Esophagus muscularis mucosa (tissue), 4 donors: ENCODE measurements at regions not wholly inside any gene's neighbourhood (a gene's known extent, or its start where the extent isn't known, plus 50 kb on each side); places are given as distances from the start of the nearest gene placed in this dataset.

Source experiments
- DNase-seq: peaks from one replicate; pipeline ENCODE4 v3.0.0-alpha.2; 2017; ENCODE audit errors: extremely low spot score
- H3K27ac ChIP-seq, 4 donors: fragments of 200-600 bp; sonication (generic); replicated peaks in 1 of 4; 1 replicate in 3 of 4; 2 replicates in 1 of 4; pipeline ENCODE4 v1.5.1; 2016 to 2019; ENCODE audit warnings: mild to moderate bottlenecking in 1 of 4
- H3K27me3 ChIP-seq, 4 donors: fragments of 200-600 bp; sonication (generic); one replicate each; pipeline versions ENCODE4 v1.5.1 to v1.6.0; 2016 to 2019
- H3K36me3 ChIP-seq, 4 donors: fragments of 200-600 bp; sonication (generic); one replicate each; pipeline ENCODE4 v1.5.1; 2016 to 2019
- H3K4me1 ChIP-seq, 4 donors: fragments of 200-600 bp; sonication (generic); one replicate each; pipeline ENCODE4 v1.5.1; 2016 to 2019
- H3K4me3 ChIP-seq, 4 donors: fragments of 200-600 bp; sonication (generic); 1 replicate in 2 of 4; 2 replicates in 2 of 4; pipeline ENCODE4 v1.5.1; 2016 to 2019; ENCODE audit warnings: mild to moderate bottlenecking in 4 of 4, moderate library complexity in 1 of 4
- H3K9me3 ChIP-seq, 4 donors: fragments of 200-600 bp; sonication (generic); 1 replicate in 3 of 4; 2 replicates in 1 of 4; pipeline ENCODE4 v1.5.1; 2016 to 2019
- EP300 ChIP-seq: sonication (generic); formaldehyde crosslinking; IDR thresholded peaks from one replicate; pipeline ENCODE4 v1.6.1; 2017; ENCODE audit warnings: antibody characterized with exemption
- POLR2A ChIP-seq: fragments of 450-650 bp; IDR thresholded peaks from one replicate; pipeline ENCODE4 v1.6.1; 2017; ENCODE audit warnings: antibody characterized with exemption, moderate library complexity, mild to moderate bottlenecking, low read depth
- POLR2AphosphoS5 ChIP-seq, 2 donors: sonication (generic); formaldehyde crosslinking; IDR thresholded peaks; one replicate each; pipeline ENCODE4 v1.6.1; 2017; ENCODE audit warnings: antibody characterized with exemption in 2 of 2
- WGBS: methylation state at CpG from one replicate; pipeline ENCODE4 v1.1.5; 2018; 5-methylcytosine and 5-hydroxymethylcytosine counted together
- intact Hi-C: fragments of 100-400 bp; cut with DNase I; formaldehyde crosslinking; loops from one replicate; pipeline ENCODE4 v1.15.1; 2023
- TF ChIP-seq, protein P1 (sequence below), 3 experiments: fragments of 200-600 bp in 2 of 3; fragments of 450-650 bp in 1 of 3; sonication (generic) in 2 of 3; IDR thresholded peaks; one replicate each; pipeline ENCODE4 v1.5.1; 2017 to 2019; ENCODE audit warnings: antibody characterized with exemption in 3 of 3, mild to moderate bottlenecking in 2 of 3, moderate library complexity in 1 of 3

DNA sequence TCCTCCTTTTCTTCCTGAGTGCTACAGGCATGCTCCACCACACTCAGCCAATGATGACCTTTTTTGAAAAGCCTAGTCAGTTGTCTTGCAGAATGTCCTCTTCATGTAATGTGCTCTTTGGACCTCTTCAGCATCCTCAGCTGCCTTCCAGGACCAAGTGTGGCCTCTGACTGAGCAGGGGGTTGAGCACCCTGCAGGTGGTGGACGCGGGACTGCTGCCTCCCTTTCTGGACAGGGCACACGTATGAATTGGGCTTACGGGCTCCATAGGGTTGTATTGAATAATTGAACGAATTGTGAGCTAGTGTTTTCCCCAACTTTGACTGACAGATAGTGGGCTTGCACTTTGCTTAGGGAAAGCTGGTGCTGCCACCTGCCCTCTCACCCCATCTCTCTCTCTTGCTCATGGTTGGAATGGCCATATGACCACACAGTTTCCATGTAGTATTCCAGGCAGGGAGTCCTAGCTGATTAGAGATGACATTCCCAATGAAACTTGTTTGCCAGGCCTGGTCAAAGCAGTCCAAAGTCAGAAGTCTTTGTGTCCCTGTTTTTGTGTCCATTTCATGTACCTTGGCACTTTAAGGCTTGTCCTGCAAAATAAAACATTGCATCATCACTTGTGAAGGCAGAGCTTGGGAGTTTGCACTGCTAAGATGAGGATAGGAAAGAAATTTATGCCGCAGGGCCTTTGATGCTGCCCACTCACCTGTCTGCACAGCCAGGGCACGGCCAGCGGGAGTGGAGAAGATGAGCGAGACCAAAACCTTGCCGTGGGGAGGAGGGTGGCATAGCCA, 76.3 kb upstream of the NPAS1 start:
- WGBS = 98% methylated on average over 10 of the region's 10 CpGs
- no peak overlapping the region for H3K4me3 ChIP-seq
- DNase-seq = no peak
- no peak for TF ChIP-seq POLR2AphosphoS5 (IDR thresholded peaks at IDR 0.05)
- TF ChIP-seq EP300 = no peak
- TF ChIP-seq POLR2A = no peak
- TF ChIP-seq, protein P1, sequence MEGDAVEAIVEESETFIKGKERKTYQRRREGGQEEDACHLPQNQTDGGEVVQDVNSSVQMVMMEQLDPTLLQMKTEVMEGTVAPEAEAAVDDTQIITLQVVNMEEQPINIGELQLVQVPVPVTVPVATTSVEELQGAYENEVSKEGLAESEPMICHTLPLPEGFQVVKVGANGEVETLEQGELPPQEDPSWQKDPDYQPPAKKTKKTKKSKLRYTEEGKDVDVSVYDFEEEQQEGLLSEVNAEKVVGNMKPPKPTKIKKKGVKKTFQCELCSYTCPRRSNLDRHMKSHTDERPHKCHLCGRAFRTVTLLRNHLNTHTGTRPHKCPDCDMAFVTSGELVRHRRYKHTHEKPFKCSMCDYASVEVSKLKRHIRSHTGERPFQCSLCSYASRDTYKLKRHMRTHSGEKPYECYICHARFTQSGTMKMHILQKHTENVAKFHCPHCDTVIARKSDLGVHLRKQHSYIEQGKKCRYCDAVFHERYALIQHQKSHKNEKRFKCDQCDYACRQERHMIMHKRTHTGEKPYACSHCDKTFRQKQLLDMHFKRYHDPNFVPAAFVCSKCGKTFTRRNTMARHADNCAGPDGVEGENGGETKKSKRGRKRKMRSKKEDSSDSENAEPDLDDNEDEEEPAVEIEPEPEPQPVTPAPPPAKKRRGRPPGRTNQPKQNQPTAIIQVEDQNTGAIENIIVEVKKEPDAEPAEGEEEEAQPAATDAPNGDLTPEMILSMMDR (IDR thresholded peaks at IDR 0.05) = no peak
- H3K9me3 ChIP-seq = no peaks in the 10 kb centered on the region
- H3K27ac ChIP-seq = no peak overlapping the region
- intact Hi-C loops = no loop called here
- H3K4me1 ChIP-seq = peaks cover 46 to 56% (median 48%) of the 10 kb centered on the region in 4 donors
- H3K27me3 ChIP-seq = no peaks in the 10 kb centered on the region
- peaks cover 0 to 6% (median under 1%) of the 10 kb centered on the region in 4 donors for H3K36me3 ChIP-seq

DNA sequence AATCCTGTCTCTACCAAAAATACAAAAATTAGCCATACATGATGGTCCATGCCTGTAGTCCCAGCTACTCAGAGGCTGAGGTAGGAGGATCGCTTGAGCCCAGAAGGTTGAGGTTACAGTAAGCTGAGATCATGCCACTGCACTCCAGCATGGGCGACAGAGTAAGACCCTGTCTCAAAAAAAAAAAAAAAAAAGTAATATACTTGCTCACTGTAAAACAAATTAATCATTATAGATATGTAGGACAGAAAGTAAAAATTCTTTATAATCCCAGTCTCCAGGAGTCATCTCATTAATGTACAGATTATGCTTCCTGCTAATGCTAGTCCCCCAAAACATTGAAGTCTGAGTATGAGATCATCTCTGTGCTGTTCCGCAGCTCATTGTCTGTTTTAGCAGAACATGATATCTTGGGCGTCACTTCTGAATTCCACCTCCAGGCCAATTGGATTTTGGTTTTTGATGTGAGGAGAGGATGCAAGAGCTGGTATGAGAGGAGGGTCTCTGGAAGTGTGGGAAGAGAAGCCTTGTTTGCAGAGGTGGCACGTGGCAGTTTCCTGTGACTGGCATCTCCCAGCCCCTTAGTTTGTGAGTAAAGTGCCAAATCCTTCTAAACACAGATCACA, 75.4 kb upstream of the NPAS1 start:
- H3K4me1 ChIP-seq = peaks cover 46 to 56% (median 52%) of the 10 kb centered on the region in 4 donors

DNA sequence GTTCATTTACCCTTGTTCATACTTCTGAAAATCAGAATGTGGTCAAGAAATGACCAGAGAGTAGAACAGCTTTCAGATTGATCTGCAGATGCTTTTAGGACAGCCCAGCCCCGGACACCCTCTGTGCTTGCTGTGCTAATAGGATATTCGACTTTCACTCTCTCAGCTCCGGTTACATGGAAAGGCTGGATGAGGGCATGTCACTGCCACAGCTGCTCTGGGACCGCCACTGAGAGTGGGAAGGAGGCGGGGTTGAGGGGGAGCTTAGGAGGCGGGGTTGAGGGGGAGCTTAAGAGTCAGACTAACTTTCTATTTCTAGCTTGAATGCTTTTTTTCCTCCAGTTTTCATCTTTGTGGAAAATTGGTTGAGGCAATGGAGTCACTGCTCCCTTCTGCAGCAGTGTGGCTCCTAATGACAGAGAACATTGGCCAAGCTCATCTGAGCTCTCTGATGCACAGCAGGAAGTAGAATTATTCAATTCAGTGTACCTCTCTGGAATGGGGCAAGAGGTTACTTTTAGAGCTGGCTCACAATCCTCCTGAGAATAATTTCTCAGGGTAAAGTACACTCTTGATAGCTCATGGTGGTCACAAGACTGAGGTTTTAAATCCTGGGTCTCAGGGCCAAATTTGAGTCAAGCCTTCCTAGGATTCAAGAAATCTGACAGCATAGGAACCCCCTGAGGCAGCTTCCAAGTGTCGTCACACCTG, 74.6 kb upstream of the NPAS1 start:
- TF ChIP-seq EP300 (no peak), POLR2AphosphoS5 (IDR thresholded peaks at IDR 0.05) (no peak), POLR2A (no peak)
- TF ChIP-seq, protein P1 (IDR thresholded peaks at IDR 0.05) = no peak
- peak overlapping the region in 2 of 4 donors; percentile 1 to 19 for H3K4me3 ChIP-seq
- no peak for DNase-seq
- no peaks in the 10 kb centered on the region for H3K9me3 ChIP-seq
- intact Hi-C loops = no loop called here
- H3K27ac ChIP-seq = peak overlapping the region; percentile 55 to 76 (median 68)
- no peaks in the 10 kb centered on the region for H3K27me3 ChIP-seq
- WGBS = 24% methylated on average over 7 of the region's 7 CpGs
- peaks cover 48 to 64% (median 61%) of the 10 kb centered on the region in 4 donors for H3K4me1 ChIP-seq
- H3K36me3 ChIP-seq = no peaks in the 10 kb centered on the region

More for the DNA sequence above, 75.4 kb upstream of the NPAS1 start:
- TF ChIP-seq EP300 (no peak), POLR2AphosphoS5 (IDR thresholded peaks at IDR 0.05) (no peak), POLR2A (no peak)
- TF ChIP-seq, protein P1 (IDR thresholded peaks at IDR 0.05) = no peak
- peaks cover 0 to 5% (median 0%) of the 10 kb centered on the region in 4 donors for H3K36me3 ChIP-seq
- H3K27me3 ChIP-seq = no peaks in the 10 kb centered on the region
- no peaks in the 10 kb centered on the region for H3K9me3 ChIP-seq
- intact Hi-C loops = no loop called here
- peak overlapping the region; percentile 55 to 76 (median 68) for H3K27ac ChIP-seq
- no peak for DNase-seq
- H3K4me3 ChIP-seq = no peak overlapping the region
- WGBS = 77% methylated on average over 5 of the region's 5 CpGs

DNA sequence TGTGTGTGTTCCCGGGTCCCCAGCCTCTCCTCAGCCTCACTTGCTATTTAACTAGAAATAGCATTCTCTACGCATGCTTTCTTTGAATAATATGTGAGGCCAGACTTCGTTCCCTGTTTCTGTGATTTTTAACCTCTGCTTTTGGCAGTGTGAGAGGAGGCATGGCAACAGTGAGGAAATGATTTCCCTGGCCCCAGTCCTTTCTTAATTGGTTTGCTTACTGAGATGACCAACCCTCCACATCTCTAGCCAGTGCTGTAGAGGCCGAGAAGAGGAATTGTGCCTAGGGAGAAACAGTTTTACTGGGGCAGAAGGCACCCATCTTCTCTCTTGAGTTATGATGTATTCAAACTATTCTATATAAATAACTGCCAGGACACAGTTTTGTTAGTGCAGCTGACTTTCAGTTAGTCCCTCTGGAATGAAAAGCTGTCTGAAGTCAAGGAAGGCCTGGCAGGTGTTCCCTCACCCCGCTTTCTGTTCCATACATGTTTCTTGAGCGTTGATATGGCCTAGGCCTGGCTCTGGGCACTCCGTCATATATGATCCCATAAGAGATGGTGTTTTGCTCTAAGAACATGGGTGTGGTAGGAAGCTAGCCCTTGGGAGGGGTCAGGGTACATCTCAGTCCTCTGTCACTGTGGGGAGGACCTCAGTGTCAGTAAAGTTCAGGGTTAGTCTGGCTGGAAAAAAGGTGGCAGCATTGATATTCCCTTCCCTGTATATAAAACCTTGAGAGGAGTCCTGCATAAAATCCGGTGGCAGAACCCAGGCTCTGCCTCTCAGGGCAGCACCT, 73.7 kb upstream of the NPAS1 start:
- peak overlapping the region in 2 of 4 donors; percentile 1 for H3K4me3 ChIP-seq
- H3K36me3 ChIP-seq = no peaks in the 10 kb centered on the region
- H3K27me3 ChIP-seq = no peaks in the 10 kb centered on the region
- WGBS = 57% methylated on average over 8 of the region's 8 CpGs
- TF ChIP-seq POLR2A (no peak), EP300 (no peak), POLR2AphosphoS5 (IDR thresholded peaks at IDR 0.05) (no peak)
- TF ChIP-seq, protein P1 (IDR thresholded peaks at IDR 0.05) = no peak
- no peaks in the 10 kb centered on the region for H3K9me3 ChIP-seq
- H3K27ac ChIP-seq = peak overlapping the region; percentile 55 to 76 (median 68)
- intact Hi-C loops = no loop called here
- DNase-seq = no peak
- H3K4me1 ChIP-seq = peaks cover 55 to 72% (median 69%) of the 10 kb centered on the region in 4 donors
